Endothelial cell of umbilical vein (primary cell): ENCODE measurements at regions not wholly inside any gene's neighbourhood (a gene's known extent, or its start where the extent isn't known, plus 50 kb on each side); places are given as distances from the start of the nearest gene placed in this dataset.

Experiments
- BruUV-seq: library from RNA; stranded (reverse); fragments of 400-500 nt; replicated peaks from 2 replicates; lab custom pipeline; 2021; lab: Mats Ljungman, UMichigan
- CTCF ChIA-PET: fragments of 300-600, 350-600 bp; sonication (Branson Sonifier 250); formaldehyde crosslinking; loops from one replicate; lab custom pipeline; 2021; ENCODE audit warnings: antibody characterized with exemption, inconsistent platforms; lab: Charles Lee
- POLR2A ChIA-PET: fragments of 300-600, 350-600 bp; sonication (Branson Sonifier 250); formaldehyde crosslinking; loops from one replicate; lab custom pipeline; 2021; ENCODE audit warnings: antibody characterized with exemption, inconsistent platforms; lab: Charles Lee
- DNase-seq: peaks from one replicate; pipeline ENCODE4 v3.0.0-alpha.2; 2011; ENCODE audit warnings: low read depth, low spot score
- FAIRE-seq: peaks from 2 replicates; lab custom pipeline; 2011; peaks lifted over from hg19 to GRCh38; lab: Jason Lieb, UNC
- H2AFZ ChIP-seq: 2 replicates; pipeline ENCODE4 v1.6.0; 2012; ENCODE audit warnings: low read depth, low read length, control low read depth, inconsistent platforms
- H3K27ac ChIP-seq: 2 replicates; pipeline ENCODE4 v1.5.1; 2011; ENCODE audit warnings: low read depth, mild to moderate bottlenecking, control low read depth, low read length, moderate library complexity; ENCODE audit not compliant: insufficient read depth
- H3K27me3 ChIP-seq, 2 experiments: 2 replicates each; pipeline versions ENCODE4 v1.6.0 to v1.6.1; 2011; ENCODE audit warnings: low read length in 2 of 2, mixed read lengths in 1 of 2; ENCODE audit not compliant: control insufficient read depth in 2 of 2, insufficient read depth in 2 of 2
- H3K36me3 ChIP-seq, 2 experiments: 2 replicates in 1 of 2; 3 replicates in 1 of 2; pipeline ENCODE4 v1.5.1; 2011; ENCODE audit warnings: low read length in 2 of 2, mild to moderate bottlenecking in 1 of 2, moderate library complexity in 1 of 2; ENCODE audit not compliant: control insufficient read depth in 2 of 2, insufficient read depth in 2 of 2; ENCODE audit errors: extremely low read depth in 1 of 2
- H3K4me1 ChIP-seq: 3 replicates; pipeline ENCODE4 v1.5.1; 2011; ENCODE audit warnings: mild to moderate bottlenecking, low read length; ENCODE audit not compliant: control insufficient read depth, insufficient read depth; ENCODE audit errors: extremely low read depth
- H3K4me2 ChIP-seq: 2 replicates; pipeline ENCODE4 v1.6.1; 2011; ENCODE audit warnings: low read length, control low read depth, mixed read lengths; ENCODE audit not compliant: insufficient read depth
- H3K4me3 ChIP-seq, 3 experiments: fragments of 200-600 bp in 1 of 3; sonication (generic), shearing (Covaris generic) in 1 of 3; replicated peaks in 1 of 3; 2 replicates each; pipeline ENCODE4 v1.5.1; 2011 to 2016; ENCODE audit warnings: control low read depth in 3 of 3, low read length in 3 of 3, mild to moderate bottlenecking in 2 of 3, inconsistent platforms in 1 of 3, low read depth in 1 of 3, moderate library complexity in 1 of 3; ENCODE audit not compliant: insufficient read depth in 1 of 3
- H3K79me2 ChIP-seq: 2 replicates; pipeline ENCODE4 v1.6.0; 2012; ENCODE audit warnings: low read length, inconsistent platforms; ENCODE audit not compliant: control insufficient read depth, insufficient read depth
- H3K9ac ChIP-seq: replicated peaks from 2 replicates; pipeline ENCODE3; 2011; ENCODE audit warnings: low read length, control low read depth; ENCODE audit not compliant: insufficient read depth; ENCODE audit errors: extremely low read depth
- H3K9me1 ChIP-seq: replicated peaks from 3 replicates; pipeline ENCODE4 v1.6.0; 2011; ENCODE audit warnings: mild to moderate bottlenecking, low read length; ENCODE audit not compliant: control insufficient read depth, insufficient read depth; ENCODE audit errors: extremely low read depth
- H3K9me3 ChIP-seq: replicated peaks from 2 replicates; pipeline ENCODE4 v1.5.1; 2012; ENCODE audit warnings: low read length, inconsistent platforms; ENCODE audit not compliant: control insufficient read depth, insufficient read depth
- H4K20me1 ChIP-seq: replicated peaks from 2 replicates; pipeline ENCODE3; 2011; ENCODE audit warnings: mild to moderate bottlenecking, low read length; ENCODE audit not compliant: control insufficient read depth, insufficient read depth; ENCODE audit errors: extremely low read depth
- CTCF ChIP-seq, 2 donors: IDR thresholded peaks; 1 replicate in 1 of 2; 2 replicates in 1 of 2; pipeline ENCODE4 v1.5.1; 2011; ENCODE audit warnings: low read length in 2 of 2, mild to moderate bottlenecking in 2 of 2, moderate library complexity in 2 of 2, control low read depth in 1 of 2, inconsistent platforms in 1 of 2, low read depth in 1 of 2; ENCODE audit not compliant: insufficient read depth in 1 of 2; ENCODE audit errors: extremely low read depth in 1 of 2
- EZH2 ChIP-seq: IDR thresholded peaks from 2 replicates; pipeline ENCODE4 v1.6.1; 2012; ENCODE audit warnings: borderline replicate concordance, low read depth, mild to moderate bottlenecking, moderate library complexity, low read length, inconsistent platforms; ENCODE audit not compliant: severe bottlenecking
- FOS ChIP-seq: IDR thresholded peaks from 2 replicates; pipeline ENCODE4 v1.6.1; 2011; ENCODE audit warnings: mild to moderate bottlenecking, low read length, moderate library complexity, borderline replicate concordance; ENCODE audit not compliant: insufficient read depth
- GATA2 ChIP-seq: IDR thresholded peaks from 2 replicates; pipeline ENCODE4 v1.7.0; 2011; ENCODE audit warnings: low read depth, mild to moderate bottlenecking, moderate library complexity, mixed read lengths, low read length; ENCODE audit not compliant: insufficient read length, insufficient read depth
- JUN ChIP-seq: IDR thresholded peaks from 2 replicates; pipeline ENCODE4 v1.6.1; 2011; ENCODE audit warnings: borderline replicate concordance, low read depth; ENCODE audit not compliant: insufficient read length, insufficient read depth
- MAX ChIP-seq: IDR thresholded peaks from 2 replicates; pipeline ENCODE4 v1.6.1; 2011; ENCODE audit not compliant: insufficient read depth, insufficient read length
- MYC ChIP-seq: IDR thresholded peaks from one replicate; pipeline ENCODE4 v1.6.1; 2011; ENCODE audit warnings: mild to moderate bottlenecking, low read depth, low read length
- POLR2A ChIP-seq: IDR thresholded peaks from 2 replicates; pipeline ENCODE4 v1.6.1; 2012; ENCODE audit warnings: low read depth, mild to moderate bottlenecking, control low read depth, low read length
- POLR2AphosphoS5 ChIP-seq: IDR thresholded peaks from 2 replicates; pipeline ENCODE4 v1.6.1; 2012; ENCODE audit warnings: low read depth, mild to moderate bottlenecking, control low read depth, low read length, moderate library complexity; ENCODE audit not compliant: insufficient read depth
- dilution Hi-C: fragments of 300-500 bp; cut with MboI; formaldehyde crosslinking; loops from one replicate; pipeline ENCODE4 v1.15.0; 2019; ENCODE audit warnings: low sequenced_read_pairs; ENCODE audit not compliant: extremely low pct_ligation_motif_present
- intact Hi-C: fragments of 100-400 bp; cut with micrococcal nuclease; formaldehyde crosslinking; loops from one replicate; pipeline ENCODE4 v1.10.0; 2022

- dilution Hi-C loops (no loop called here), intact Hi-C loops (no loop called here)
- H3K79me2 ChIP-seq = no peaks in the 10 kb centered on the region
- TF ChIP-seq JUN = no peak
- no peak for TF ChIP-seq EZH2
- no peak for TF ChIP-seq FOS
- no peak for TF ChIP-seq MAX
- no peak for TF ChIP-seq CTCF (IDR thresholded peaks at IDR 0.05; ENCODE audit: extremely low read depth in 1 of 2, insufficient read depth in 1 of 2, low read depth in 1 of 2, low read length in 2 of 2)
- no peak for TF ChIP-seq POLR2A
- TF ChIP-seq MYC = no peak
- TF ChIP-seq GATA2 = no peak
- no peak for TF ChIP-seq POLR2AphosphoS5
- peaks cover 6% of the 10 kb centered on the region for H3K9me3 ChIP-seq
- H3K4me2 ChIP-seq = no peak overlapping the region
- CTCF ChIA-PET = no interaction called here
- no TSS peak for BruUV-seq
- no peaks in the 10 kb centered on the region for H3K27me3 ChIP-seq
- H3K4me1 ChIP-seq = no peaks in the 10 kb centered on the region
- no peak overlapping the region for H3K4me3 ChIP-seq
- H3K27ac ChIP-seq = no peak overlapping the region
- H2AFZ ChIP-seq = no peak overlapping the region
- no peak overlapping the region for H3K9ac ChIP-seq
- no peaks in the 10 kb centered on the region for H3K9me1 ChIP-seq
- H3K36me3 ChIP-seq = no peaks in the 10 kb centered on the region
- no peaks in the 10 kb centered on the region for H4K20me1 ChIP-seq
- FAIRE-seq (no peak), DNase-seq (no peak)
- POLR2A ChIA-PET = no interaction called here
These were observed 195.6 kb downstream of the SCP2D1 start for GRCh38 chr20:19009081-19009688.
